Suppressor macrophage treated with lipopolysaccharide for 4 hours (primary cell): ENCODE measurements at regions not wholly inside any gene's neighbourhood (a gene's known extent, or its start where the extent isn't known, plus 50 kb on each side); places are given as distances from the start of the nearest gene placed in this dataset.

Experiments
- DNase-seq: peaks from one replicate; pipeline ENCODE4 v3.0.0-alpha.2; 2020

DNA sequence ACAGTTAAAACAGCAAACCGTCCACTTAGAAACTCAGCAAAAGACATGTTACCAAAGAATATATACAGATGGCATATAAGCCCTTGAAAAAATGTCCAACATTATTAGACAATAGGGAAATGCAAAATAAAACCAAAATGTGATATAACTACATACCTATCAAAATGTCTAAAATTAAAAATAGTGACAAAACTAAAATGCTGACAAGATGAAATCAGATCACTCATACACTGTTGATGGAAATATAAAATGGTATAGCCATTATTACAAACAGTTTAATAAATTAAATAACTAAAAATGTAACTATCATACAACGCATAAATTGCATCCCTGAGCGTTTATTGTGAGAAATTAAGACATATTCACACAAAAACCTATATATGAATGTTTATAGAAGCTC, 939.7 kb upstream of the ZWINT start:
- no peak for DNase-seq

DNA sequence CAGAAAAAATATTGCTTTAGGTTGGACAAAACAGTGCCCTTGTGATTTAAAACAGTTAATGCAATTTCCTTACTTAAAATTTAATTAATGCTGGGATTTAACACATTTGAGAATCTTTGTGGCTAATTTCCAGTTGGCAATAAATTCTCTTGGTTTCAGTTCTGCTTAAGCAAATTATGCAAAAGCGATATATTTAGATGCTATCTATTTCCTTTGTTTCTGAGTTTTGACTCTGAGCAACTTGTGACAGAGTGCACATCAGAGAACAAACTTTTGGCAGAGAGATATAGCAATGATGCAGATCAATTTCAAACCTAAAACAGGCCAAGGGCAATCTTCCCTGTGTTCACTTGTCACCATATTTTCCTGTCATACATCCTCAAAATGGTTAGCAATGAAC, 933.6 kb upstream of the ZWINT start:
- DNase-seq: no peak

DNA sequence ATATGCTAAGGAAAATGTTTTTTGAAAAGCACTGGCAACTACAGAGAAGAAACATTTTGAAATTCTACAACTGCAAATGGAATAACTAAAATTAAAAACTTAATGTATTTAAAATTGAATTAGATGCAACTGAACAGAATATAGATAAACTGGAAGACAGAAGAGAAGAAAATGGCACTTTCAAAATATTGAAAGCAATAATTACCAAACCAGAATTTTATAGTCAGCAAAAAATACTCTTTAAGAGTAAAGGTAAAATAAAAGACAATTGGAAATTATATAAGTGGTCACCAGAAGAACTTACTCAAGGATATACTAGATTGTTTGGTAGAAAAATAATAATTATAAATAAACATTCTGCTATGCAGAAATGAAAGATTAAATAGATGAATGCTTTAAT, 927.7 kb upstream of the ZWINT start:
- DNase-seq: no peak

DNA sequence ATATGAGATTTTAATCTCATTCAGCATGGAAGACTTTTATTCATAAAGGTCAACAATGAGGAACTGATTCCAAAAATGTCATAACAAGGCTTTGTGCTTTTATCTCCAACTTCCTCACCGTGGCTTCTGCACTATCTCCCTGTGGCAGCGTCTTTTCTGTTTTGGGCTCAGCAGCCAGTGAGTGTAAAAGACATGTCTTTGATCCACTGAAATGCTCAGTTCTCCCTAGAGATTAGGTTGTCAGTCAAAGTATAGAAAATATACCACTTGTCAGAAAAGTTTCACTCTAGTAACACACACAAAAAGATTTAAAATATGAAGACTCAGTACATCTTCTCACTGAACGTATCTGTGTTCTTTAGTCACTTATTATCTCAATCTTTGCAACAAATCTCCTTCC, 901.8 kb upstream of the ZWINT start:
- peak; percentile 5 for DNase-seq

DNA sequence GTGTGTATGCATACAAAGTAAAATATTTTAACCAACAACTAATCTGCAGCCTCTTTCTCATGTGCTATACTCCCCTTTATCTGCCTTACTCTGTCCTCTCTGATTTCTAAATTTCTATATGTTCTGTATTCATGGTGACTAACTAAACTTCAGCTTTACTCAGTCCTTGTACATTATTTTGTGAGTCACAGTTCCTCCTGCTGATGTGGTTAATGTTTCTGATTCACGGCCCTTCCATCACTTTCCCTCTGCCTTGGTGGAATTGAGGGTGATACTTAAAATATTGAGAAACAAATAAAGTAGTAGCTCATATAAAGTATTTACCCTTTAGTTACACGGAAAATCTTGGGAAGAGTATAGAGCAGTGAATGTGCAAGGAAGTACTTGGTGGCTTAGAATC, 899.1 kb upstream of the ZWINT start:
- DNase-seq: peak; percentile 3

DNA sequence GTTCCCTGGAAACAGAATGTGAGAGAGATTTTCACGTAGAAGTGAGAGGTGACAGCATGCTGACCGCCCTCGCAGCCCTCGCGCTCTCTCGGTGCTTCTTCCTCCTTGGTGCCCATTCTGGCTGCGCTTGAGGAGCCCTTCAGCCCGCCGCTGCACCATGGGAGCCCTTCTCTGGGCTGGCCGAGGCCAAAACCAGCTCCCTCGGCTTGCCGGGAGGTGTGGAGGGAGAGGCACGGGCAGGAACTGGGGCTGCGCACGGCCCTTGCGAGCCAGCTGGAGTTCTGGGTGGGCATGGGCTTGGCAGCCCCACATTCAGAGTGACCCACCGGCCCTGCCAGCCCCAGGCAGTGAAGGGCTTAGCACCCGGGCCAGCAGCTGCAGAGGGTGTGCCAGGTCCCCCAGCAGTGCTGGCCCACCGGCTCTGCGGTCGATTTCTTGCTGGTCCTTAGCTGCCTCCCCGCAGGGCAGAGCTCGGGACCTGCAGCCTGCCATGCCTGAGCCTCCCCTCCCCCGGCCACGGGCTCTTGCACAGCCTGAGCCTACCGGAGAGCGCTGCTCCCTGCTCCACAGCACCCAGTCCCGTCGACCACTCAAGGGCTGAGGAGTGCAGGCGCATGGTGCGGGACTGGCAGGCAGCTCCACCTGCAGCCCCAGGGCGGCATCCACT, 888.7 kb upstream of the ZWINT start:
- DNase-seq: no peak

DNA sequence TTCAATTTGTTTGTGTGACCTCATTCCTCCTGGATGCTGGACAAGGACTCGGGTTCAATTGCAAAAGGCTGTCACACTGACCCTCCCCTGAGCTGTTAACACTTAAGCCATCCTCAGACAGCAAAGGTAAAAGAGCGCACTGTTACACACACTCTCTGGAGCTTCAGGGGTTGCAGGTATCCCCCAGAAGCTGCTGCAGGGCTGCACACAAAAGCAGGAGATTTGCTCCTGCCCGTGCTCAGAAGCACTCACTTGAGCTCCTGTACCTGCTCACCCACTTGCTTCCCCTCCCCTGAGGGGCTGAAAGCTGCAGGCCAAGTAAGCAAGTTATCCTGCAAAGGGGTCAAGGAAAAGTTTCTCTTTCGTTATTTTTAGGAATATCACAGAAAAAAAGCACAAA, 886.2 kb upstream of the ZWINT start:
- DNase-seq: no peak

DNA sequence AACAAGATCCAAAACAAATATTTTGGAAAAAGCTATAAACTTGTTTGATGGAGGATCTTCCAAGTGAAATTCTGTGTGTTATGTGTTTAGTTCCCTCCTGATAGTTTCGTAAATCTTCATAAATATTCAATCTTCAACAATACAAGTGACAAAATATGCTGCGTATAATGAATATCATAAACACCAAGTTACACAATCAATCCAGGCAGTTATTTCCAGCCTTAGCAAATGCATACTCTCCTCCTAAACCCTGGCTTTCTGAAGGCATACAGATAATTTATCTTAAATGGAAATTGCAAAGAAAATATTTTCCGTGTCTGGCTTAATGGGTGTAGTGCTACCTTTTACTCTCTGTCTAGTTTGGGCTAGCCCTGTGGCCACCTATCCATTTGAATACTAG, 864.9 kb upstream of the ZWINT start:
- DNase-seq: no peak

DNA sequence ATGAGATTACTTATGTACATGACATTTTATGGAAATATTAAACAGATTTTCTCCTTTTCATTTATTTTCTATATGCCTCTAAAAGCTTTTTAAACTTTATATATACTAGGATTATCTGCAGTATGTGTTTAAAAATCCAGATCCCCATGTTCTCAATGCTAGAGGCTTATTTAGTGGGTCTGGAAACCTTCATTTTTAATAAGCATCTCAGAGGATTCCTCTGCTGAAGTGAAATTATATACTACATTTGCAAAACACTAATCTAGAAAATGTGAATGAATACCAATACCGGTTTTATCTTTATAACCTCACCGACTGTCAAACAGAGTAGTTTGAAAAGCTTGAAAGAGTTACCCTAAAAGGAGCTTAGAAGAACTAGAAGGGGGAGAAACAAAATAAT, 863.8 kb upstream of the ZWINT start:
- no peak for DNase-seq

DNA sequence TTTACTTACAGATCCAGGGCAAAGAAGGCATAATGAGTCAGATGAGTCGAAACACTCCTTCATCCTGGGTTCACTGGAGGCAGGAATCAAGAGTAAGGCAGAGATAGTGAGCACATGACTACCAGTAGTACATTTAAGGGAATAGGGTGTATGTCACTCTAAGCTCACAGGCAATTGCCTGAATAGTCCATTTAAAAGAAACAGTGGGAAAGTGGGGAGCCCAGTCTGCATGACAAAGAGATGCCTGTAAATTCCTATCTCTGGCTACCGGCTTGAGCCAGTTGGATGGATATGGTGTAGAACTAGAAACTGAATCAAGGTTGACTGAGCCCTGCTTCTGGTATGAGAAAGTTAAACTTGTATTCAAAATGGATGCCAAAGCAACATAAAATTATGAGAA, 861.5 kb upstream of the ZWINT start:
- no peak for DNase-seq

DNA sequence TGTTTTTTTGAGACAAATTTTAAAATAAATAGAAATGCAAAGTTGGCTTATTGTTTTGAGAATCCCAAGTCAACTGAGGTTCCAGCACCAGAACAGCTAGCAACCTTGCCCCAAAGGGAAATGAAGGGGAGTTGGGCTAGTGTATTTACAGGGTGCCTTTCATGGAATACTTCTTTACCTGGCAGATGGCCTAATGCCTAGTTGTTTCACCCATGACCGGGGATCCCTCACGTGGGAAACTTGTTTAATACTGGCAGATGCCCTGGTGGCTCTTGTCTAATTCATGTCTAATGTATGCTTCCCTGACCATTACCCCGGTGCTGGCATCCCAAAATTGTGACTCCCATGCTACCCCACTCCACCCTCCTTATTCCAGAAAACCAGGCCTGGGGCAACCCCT, 861.1 kb upstream of the ZWINT start:
- DNase-seq: no peak

DNA sequence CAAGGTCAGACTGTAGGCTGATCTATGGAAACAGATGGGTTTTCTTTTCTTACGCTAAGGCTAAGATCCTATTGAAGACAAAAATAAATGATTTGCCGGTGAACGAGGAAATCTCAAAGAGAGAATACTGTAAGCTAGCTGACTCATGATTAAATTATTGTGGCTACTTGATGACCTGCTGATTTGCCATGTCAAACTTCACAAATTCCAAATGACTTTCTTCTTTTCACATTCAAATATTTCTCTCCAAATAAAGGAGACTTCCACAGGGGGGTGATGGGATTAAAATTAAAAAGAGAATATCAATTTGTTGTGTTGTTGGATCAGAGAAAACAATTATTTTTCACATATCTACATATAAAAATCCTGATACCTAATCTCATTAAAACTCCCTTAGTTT, 860.6 kb upstream of the ZWINT start:
- DNase-seq: no peak

DNA sequence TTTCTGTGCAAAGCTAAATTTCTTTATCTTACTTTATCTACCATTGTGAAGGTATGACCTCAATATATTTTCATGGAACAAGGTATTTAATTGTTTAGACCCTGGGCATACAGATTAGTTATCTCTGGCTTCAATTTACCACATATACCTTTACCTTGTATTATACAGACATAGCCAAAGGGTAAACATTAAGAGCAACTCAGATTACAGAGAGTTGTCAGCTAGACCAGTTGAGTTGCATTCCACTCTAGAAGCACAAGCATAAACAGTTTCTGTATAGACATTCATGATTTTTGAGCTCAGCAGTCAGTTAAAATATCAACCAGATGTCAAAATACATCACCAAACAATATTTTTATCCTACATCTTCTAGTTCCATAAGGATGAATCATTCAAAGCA, 857.3 kb upstream of the ZWINT start:
- DNase-seq: no peak

DNA sequence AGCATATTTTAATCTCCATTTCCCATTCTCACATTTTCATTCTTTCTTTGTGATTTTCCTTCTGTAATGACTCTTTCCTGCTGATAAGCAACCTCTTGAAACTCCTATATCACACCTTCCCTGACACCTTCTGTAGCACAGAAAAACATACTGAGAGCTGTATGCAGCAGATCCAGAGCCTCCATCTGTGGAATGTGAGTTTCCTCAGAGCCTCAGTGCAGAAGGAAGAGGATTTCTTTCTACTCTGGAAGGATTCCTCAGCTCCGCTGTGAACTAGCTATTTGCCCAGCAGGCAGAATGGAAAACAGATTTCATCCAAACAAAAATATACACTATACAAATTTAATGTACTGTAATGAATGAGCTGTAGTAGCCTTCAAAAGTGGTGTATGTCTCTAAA, 841.3 kb upstream of the ZWINT start:
- no peak for DNase-seq

DNA sequence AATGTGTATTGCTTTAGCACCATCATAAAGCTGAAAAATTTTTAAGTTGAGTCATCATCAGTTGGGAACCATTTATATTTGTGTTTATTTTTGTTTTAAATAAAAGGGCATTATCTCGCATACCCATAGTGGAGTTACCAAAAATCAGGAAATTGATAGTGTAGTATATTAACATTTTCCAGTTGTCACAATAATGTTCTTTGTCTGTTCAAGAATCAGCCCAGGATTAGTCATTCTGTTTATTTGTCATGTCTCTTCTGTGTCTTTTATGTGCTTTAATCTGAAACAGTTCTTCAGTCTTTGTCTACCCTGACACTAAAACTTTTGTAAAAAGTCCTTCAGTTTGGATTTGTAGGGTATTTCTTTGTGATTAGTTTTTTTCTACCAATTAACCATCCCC, 827.8 kb upstream of the ZWINT start:
- DNase-seq: no peak

DNA sequence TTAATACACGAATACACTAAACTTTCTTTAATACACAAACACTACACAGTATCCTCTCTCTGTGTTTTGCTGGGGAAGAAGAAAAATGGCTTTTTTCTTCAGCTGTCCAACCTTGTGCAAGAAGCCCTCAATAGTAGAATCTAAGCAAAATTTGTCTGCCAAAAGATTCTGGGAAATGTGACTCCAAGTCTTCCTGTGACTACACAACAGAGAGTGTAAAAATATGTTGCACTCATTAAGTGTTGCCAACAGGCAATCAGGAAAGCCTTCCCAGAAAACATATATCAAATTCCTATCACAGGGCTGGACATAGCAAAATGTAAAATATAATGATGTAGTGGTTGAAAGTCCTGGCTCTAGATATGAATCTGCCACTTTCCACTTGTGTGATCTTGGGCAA, 825.1 kb upstream of the ZWINT start:
- DNase-seq: no peak

DNA sequence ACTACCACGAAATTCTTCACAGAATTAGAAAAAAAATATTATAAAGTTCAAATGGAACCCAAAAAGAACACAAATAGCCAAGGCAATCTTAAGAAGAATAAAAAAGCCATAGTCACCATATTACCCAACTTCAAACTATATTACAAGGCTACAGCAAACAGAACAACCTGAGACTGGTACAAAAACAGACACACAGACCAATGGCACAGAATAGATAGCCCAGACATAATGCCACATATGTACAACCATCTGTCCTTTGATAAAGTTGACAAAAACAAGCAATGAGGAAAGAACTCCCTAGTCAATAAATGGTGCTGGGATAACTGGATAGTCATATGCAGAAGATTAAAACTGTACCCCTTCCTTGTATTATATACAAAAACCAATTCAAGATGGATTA, 808.5 kb upstream of the ZWINT start:
- DNase-seq: no peak

DNA sequence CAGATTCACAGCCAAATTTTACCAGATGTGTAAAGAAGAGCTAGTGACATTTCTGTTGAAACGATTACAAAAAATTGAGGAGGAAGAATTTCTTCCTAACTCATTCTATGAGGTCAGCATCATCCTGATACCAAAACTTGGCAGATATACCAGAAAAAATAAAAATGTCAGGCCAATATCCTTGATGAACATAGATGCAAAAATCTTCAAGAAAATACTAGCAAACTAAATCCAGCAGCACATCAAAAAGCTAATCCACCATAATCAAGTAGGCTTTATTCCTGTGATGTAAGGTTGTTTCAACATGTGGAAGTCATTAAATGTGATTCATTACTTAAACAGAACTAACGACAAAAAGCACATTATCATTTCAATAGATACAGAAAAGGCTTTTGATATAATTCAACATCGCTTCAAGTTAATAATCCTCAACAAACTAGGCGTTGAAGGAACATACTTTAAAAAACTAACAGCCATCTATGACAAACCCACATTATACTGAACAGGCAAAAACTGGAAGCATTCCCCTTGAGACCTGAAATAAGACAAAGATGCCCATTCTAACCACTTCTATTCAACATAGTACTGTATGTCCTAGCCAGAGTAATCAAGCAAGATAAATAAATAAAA, 807.7 kb upstream of the ZWINT start:
- no peak for DNase-seq

DNA sequence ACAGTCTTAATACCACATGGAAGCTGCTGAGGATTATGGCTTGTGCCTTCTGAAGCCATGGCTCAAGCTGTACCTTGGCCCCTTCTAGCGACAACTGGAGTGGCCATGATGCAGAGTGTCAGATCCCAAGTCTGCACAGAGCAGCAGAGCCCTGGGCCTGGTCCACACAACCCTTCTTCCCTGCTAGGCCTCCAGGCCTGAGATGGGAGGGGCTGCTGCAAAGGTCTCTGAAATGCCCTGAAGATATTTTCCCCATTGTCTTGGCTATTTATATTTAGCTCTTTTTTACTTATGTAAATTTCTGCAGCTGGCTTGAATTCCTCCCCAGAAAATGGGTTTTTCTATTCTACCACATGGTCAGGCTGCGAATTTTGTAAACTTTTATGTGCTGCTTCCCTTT, 804.6 kb upstream of the ZWINT start:
- DNase-seq: no peak

DNA sequence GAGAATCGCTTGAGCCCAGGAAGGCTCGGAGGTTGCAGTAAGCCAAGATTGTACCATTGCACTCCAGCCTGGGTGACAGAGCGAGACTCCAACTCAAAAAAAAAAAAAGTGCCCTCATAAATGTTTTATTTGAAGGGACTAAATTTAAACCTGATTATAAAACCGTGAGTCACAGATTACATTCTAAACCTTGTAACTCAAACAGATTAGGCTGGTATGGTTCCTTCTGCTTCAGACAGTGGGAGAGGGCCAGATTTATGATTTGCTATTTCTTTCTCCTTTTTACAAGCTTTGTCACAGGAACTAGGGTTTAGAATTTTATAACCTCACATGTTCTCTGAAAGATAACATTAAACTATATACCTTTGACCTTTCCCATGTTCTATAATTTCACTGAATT, 801.2 kb upstream of the ZWINT start:
- no peak for DNase-seq

DNA sequence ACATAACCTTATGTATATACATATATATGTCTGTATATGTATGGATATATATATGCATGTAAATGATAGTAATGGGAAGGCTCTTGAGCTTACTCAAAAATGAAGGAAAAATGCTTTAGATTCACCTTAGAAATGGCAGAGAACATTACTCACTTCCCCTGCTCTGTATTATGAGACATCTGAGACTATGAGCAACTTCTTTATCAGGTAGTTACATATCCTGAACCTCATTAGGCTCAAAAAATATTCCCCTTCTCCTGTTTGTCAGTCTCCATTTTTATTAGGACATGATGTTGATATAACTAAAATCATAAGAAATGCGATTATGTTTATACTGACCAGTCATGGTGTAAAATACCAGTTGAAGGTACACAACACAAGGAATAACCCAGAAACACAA, 800.1 kb upstream of the ZWINT start:
- no peak for DNase-seq

DNA sequence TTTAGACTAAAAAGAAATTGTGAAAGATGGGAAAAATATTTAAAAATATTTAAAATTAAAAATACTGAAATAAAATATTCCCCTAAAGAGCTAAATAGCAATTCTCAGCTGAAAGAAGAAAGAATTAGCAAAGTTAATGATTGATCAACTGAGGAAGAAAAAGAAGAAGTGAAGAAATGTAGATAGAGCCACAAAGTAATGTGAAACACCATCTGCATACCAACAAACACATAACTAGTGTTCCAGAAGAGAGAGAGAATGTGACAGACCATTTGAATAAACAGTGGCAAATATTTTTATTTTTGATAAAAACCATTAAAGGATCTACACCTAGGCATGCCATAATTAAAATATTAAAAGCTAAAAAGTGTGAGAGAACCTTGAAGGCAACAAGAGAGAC, 784.5 kb upstream of the ZWINT start:
- DNase-seq: no peak

DNA sequence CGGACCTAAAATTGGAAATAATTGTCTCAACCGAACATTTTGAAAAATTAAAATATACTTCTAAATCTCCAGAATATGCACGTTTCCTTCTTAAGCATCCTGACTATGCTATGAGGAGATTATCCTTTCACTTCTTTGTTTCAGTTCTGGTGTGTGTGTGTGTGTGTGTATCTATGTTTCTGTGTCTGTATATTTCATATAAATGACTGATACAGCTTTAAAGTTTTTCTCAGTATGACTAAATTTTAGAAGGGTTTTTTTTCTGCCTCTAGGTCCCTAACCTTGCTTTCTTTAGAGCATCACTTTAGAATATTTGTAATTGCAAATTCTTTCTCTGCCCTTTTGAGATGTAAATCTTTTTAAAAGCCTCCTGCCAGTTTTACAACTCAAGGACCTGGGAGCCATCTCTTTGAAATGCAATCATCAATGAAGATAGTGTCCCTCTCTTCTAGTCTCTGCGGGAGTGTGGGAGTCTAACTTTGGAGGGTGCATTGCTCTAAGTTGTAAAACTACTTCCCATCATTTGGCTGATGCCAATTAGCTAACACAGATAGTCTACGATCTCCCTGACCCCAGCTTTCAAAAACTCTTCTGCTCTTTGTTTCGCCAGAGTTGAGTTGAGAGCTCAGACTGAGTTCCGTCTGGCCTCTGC, 782.0 kb upstream of the ZWINT start:
- DNase-seq: no peak

DNA sequence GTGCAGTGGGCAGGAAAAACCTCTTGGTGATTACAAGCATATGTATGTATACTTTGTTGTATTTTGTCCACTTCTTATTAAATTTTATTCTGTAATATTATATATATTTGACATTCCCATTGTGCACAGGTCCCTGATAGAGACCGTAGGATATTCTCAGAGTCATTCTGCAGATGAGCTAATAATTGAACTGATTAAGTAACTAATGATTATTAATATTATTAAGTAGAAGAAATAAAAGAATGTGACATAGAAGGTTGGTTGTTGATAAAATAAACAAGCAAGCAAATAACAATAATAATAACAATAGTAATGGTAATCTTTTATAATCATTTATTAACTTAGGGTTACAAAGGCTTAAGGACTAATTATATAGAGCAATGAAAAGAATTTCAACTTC, 780.6 kb upstream of the ZWINT start:
- no peak for DNase-seq

DNA sequence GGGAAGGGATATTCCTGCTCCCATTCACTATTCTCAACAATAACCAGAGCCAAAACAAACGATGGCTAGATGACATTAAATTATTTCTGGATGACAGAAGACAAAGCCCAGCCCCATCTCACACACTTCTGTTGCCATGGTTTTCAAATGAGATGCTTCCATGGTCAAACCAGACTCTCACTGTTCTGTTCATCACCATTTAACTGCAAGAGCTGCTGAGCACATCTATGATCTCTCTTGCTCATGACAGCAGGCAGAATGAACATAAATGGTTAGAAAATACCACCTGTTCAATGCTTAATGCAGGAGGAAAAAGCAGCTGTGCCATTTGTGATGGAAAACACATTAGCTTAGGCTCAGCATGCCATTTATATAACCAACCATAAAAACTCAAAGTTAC, 758.6 kb upstream of the ZWINT start:
- no peak for DNase-seq
